ENCODE measurements at regions not wholly inside any gene's neighbourhood (a gene's known extent, or its start where the extent isn't known, plus 50 kb on each side); places are given as distances from the start of the nearest gene placed in this dataset.

GRCh38 chr13:22703601-22704209 lies 477.1 kb upstream of the SGCG start (continued):
- TF ChIP-seq ZNF318 (IDR thresholded peaks at IDR 0.05; ENCODE audit: borderline replicate concordance in 1 of 2, low read depth in 1 of 2) = no peak

GRCh38 chr13:22707946-22708345 lies 472.8 kb upstream of the SGCG start:
- Histone ChIP-seq H3K4me1 (replicated peaks in 1 of 2; ENCODE audit: control insufficient read depth in 2 of 2, insufficient read depth in 2 of 2, low read length in 2 of 2) (no peaks in the 10 kb centered on the region), H3K79me2 (ENCODE audit: control insufficient read depth, insufficient read depth, low read length) (no peaks in the 10 kb centered on the region), H2AFZ (ENCODE audit: low read depth, low read length) (no peak overlapping the region), H3K27me3 (ENCODE audit: control insufficient read depth in 2 of 2, insufficient read depth in 2 of 2, low read length in 2 of 2) (peaks cover 0 to 8% of the 10 kb centered on the region in 2 experiments; a peak in 1 of 5 replicates), H3K4me3 (no peak overlapping the region), H3K9me1 (ENCODE audit: control insufficient read depth, insufficient read depth, low read length) (no peaks in the 10 kb centered on the region), H4K20me1 (replicated peaks; ENCODE audit: control insufficient read depth, insufficient read depth, low read length) (no peaks in the 10 kb centered on the region), H3K9ac (ENCODE audit: insufficient read depth in 1 of 2, low read depth in 2 of 2, low read length in 2 of 2) (no peak overlapping the region), H3K27ac (ENCODE audit: extremely low read depth, low read depth, low read length) (no peak overlapping the region), H3K4me2 (ENCODE audit: insufficient read depth, low read length) (no peak overlapping the region), H3K9me3 (replicated peaks; ENCODE audit: control insufficient read depth, insufficient read depth, low read depth, low read length) (no peaks in the 10 kb centered on the region), H3K36me3 (ENCODE audit: control insufficient read depth, insufficient read depth, low read length) (no peaks in the 10 kb centered on the region)
- ATAC-seq (no peak), FAIRE-seq (no peak), DNase-seq (ENCODE audit: extremely low read depth in 1 of 4, low spot score in 3 of 4) (no peak)
- intact Hi-C loops (cut with micrococcal nuclease) (no loop called here), in situ Hi-C loops (cut with MboI) (no loop called here)
- no TSS peak for BruUV-seq (replicated peaks)
- ChIA-PET POLR2A (no interaction called here), CTCF (ENCODE audit: low intra/inter-chr PET ratio) (no interaction called here)
- WGBS (ENCODE audit: insufficient coverage, low coverage, missing lambda C conversion rate) = 0% methylated on average over 5 of the region's 5 CpGs
- TF ChIP-seq, protein P1, sequence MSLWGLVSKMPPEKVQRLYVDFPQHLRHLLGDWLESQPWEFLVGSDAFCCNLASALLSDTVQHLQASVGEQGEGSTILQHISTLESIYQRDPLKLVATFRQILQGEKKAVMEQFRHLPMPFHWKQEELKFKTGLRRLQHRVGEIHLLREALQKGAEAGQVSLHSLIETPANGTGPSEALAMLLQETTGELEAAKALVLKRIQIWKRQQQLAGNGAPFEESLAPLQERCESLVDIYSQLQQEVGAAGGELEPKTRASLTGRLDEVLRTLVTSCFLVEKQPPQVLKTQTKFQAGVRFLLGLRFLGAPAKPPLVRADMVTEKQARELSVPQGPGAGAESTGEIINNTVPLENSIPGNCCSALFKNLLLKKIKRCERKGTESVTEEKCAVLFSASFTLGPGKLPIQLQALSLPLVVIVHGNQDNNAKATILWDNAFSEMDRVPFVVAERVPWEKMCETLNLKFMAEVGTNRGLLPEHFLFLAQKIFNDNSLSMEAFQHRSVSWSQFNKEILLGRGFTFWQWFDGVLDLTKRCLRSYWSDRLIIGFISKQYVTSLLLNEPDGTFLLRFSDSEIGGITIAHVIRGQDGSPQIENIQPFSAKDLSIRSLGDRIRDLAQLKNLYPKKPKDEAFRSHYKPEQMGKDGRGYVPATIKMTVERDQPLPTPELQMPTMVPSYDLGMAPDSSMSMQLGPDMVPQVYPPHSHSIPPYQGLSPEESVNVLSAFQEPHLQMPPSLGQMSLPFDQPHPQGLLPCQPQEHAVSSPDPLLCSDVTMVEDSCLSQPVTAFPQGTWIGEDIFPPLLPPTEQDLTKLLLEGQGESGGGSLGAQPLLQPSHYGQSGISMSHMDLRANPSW (CRISPR knock-in tag; IDR thresholded peaks at IDR 0.05) = no peak
- TF ChIP-seq SRSF7 (optimal IDR thresholded peaks at IDR 0.05; ENCODE audit: low read depth, low read length) (no peak), L3MBTL2 (IDR thresholded peaks at IDR 0.05) (no peak), ZFP1 (CRISPR knock-in tag; IDR thresholded peaks at IDR 0.05) (no peak), ZNF311 (CRISPR knock-in tag; IDR thresholded peaks at IDR 0.05) (no peak), KLF6 (CRISPR knock-in tag; IDR thresholded peaks at IDR 0.05; ENCODE audit: borderline replicate concordance) (no peak), ZFP36 (IDR thresholded peaks at IDR 0.05; ENCODE audit: low read depth, low read length, partially characterized antibody) (no peak), HNRNPK (IDR thresholded peaks at IDR 0.05; ENCODE audit: low read depth, low read length, poor library complexity, severe bottlenecking) (no peak), GABPA (tag; conservative IDR thresholded peaks at IDR 0.05; ENCODE audit: low read depth) (no peak)
